ENCODE measurements at regions not wholly inside any gene's neighbourhood (a gene's known extent, or its start where the extent isn't known, plus 50 kb on each side); places are given as distances from the start of the nearest gene placed in this dataset.

- TF ChIP-seq, protein P1, sequence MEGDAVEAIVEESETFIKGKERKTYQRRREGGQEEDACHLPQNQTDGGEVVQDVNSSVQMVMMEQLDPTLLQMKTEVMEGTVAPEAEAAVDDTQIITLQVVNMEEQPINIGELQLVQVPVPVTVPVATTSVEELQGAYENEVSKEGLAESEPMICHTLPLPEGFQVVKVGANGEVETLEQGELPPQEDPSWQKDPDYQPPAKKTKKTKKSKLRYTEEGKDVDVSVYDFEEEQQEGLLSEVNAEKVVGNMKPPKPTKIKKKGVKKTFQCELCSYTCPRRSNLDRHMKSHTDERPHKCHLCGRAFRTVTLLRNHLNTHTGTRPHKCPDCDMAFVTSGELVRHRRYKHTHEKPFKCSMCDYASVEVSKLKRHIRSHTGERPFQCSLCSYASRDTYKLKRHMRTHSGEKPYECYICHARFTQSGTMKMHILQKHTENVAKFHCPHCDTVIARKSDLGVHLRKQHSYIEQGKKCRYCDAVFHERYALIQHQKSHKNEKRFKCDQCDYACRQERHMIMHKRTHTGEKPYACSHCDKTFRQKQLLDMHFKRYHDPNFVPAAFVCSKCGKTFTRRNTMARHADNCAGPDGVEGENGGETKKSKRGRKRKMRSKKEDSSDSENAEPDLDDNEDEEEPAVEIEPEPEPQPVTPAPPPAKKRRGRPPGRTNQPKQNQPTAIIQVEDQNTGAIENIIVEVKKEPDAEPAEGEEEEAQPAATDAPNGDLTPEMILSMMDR (IDR thresholded peaks at IDR 0.05): no peak
- TF ChIP-seq EP300 (IDR thresholded peaks at IDR 0.05): no peak
- no peak for TF ChIP-seq POLR2A (IDR thresholded peaks at IDR 0.05)
- TF ChIP-seq POLR2AphosphoS5 (IDR thresholded peaks at IDR 0.05): no peak
These were observed 352.4 kb upstream of the CLEC14A start for GRCh38 chr14:38608244-38608643.

Measured in stomach (tissue), 4 donors.